Natural killer cell (primary cell): ENCODE measurements at regions not wholly inside any gene's neighbourhood (a gene's known extent, or its start where the extent isn't known, plus 50 kb on each side); places are given as distances from the start of the nearest gene placed in this dataset.

Source experiments
- ATAC-seq, 3 donors: fragments of 150-1000 bp in 2 of 3; fragments of 200-7000 bp in 1 of 3; cut with Tn5 transposase; 1 replicate in 1 of 3; 2 replicates in 2 of 3; pipeline ENCODE4 v1.10.0; 2021; ENCODE audit warnings: mild to moderate bottlenecking in 2 of 3, moderate library complexity in 2 of 3
- DNase-seq, 2 donors: peaks; one replicate each; pipeline versions ENCODE4 v3.0.0 to v3.0.0-alpha.2; 2013 to 2021; ENCODE audit warnings: mixed read lengths in 1 of 2
- H3K27ac ChIP-seq: one replicate; pipeline ENCODE4 v1.5.1; 2013; ENCODE audit warnings: mild to moderate bottlenecking, low read length
- H3K27me3 ChIP-seq: one replicate; pipeline ENCODE4 v1.6.1; 2013; ENCODE audit warnings: low read length; ENCODE audit not compliant: control insufficient read depth, insufficient read depth
- H3K36me3 ChIP-seq: one replicate; pipeline ENCODE4 v1.6.1; 2013; ENCODE audit warnings: low read length; ENCODE audit not compliant: control insufficient read depth, insufficient read depth
- H3K4me1 ChIP-seq: one replicate; pipeline ENCODE4 v1.6.1; 2013; ENCODE audit warnings: low read length; ENCODE audit not compliant: control insufficient read depth, insufficient read depth
- H3K4me3 ChIP-seq: one replicate; pipeline ENCODE4 v1.5.1; 2013; ENCODE audit warnings: low read length
- H3K9me3 ChIP-seq: one replicate; pipeline ENCODE4 v1.6.1; 2013; ENCODE audit warnings: low read length; ENCODE audit not compliant: control insufficient read depth, insufficient read depth
- H3K27ac Mint-ChIP-seq, 2 donors: one replicate each; pipeline ENCODE4 v1.8.0; 2022; ENCODE audit warnings: mild to moderate bottlenecking in 2 of 2, mixed read lengths in 2 of 2, moderate library complexity in 1 of 2
- H3K27me3 Mint-ChIP-seq, 2 donors: one replicate each; pipeline ENCODE4 v1.8.0; 2022; ENCODE audit warnings: low read depth in 2 of 2, mixed read lengths in 2 of 2
- H3K36me3 Mint-ChIP-seq: one replicate; pipeline ENCODE4 v1.8.0; 2022; ENCODE audit warnings: mixed read lengths
- H3K4me1 Mint-ChIP-seq, 2 donors: one replicate each; pipeline ENCODE4 v1.8.0; 2022; ENCODE audit warnings: mixed read lengths in 2 of 2
- H3K4me3 Mint-ChIP-seq: one replicate; pipeline ENCODE4 v1.8.0; 2022; ENCODE audit warnings: mild to moderate bottlenecking, moderate library complexity, mixed read lengths
- H3K9me3 Mint-ChIP-seq, 2 donors: one replicate each; pipeline ENCODE4 v1.8.0; 2022; ENCODE audit warnings: mixed read lengths in 2 of 2
- WGBS: methylation state at CpG from one replicate; pipeline ENCODE4 v1.1.7; 2013; ENCODE audit warnings: missing lambda C conversion rate; ENCODE audit not compliant: insufficient coverage; 5-methylcytosine and 5-hydroxymethylcytosine counted together
- intact Hi-C: fragments of 100-400 bp; cut with micrococcal nuclease; formaldehyde crosslinking; loops from one replicate; pipeline ENCODE4 v1.14.2; 2022
- TF ChIP-seq, protein P1 (sequence below): fragments of 200-600 bp; IDR thresholded peaks from one replicate; pipeline ENCODE4 v1.8.0; 2022; ENCODE audit warnings: antibody characterized with exemption

- no peak overlapping the region for H3K4me3 Mint-ChIP-seq
- H3K9me3 ChIP-seq, result no peaks in the 10 kb centered on the region
- H3K27me3 Mint-ChIP-seq, result no peaks in the 10 kb centered on the region
- no peak overlapping the region for H3K27ac ChIP-seq
- H3K4me1 Mint-ChIP-seq, result no peaks in the 10 kb centered on the region
- DNase-seq, result no peak
- no peak for ATAC-seq
- H3K27me3 ChIP-seq, result no peaks in the 10 kb centered on the region
- H3K4me1 ChIP-seq, result no peaks in the 10 kb centered on the region
- TF ChIP-seq, protein P1, sequence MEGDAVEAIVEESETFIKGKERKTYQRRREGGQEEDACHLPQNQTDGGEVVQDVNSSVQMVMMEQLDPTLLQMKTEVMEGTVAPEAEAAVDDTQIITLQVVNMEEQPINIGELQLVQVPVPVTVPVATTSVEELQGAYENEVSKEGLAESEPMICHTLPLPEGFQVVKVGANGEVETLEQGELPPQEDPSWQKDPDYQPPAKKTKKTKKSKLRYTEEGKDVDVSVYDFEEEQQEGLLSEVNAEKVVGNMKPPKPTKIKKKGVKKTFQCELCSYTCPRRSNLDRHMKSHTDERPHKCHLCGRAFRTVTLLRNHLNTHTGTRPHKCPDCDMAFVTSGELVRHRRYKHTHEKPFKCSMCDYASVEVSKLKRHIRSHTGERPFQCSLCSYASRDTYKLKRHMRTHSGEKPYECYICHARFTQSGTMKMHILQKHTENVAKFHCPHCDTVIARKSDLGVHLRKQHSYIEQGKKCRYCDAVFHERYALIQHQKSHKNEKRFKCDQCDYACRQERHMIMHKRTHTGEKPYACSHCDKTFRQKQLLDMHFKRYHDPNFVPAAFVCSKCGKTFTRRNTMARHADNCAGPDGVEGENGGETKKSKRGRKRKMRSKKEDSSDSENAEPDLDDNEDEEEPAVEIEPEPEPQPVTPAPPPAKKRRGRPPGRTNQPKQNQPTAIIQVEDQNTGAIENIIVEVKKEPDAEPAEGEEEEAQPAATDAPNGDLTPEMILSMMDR, result no peak
- H3K9me3 Mint-ChIP-seq, result peaks cover 4 to 6% of the 10 kb centered on the region in 2 donors
- H3K36me3 ChIP-seq, result no peaks in the 10 kb centered on the region
- no peak overlapping the region for H3K27ac Mint-ChIP-seq
- WGBS, result 80% methylated on average over 1 of the region's 1 CpG
- no peak overlapping the region for H3K4me3 ChIP-seq
- no peaks in the 10 kb centered on the region for H3K36me3 Mint-ChIP-seq
- intact Hi-C loops, result no loop called here
Measured at GRCh38 chr5:123929055-123929474, 417.1 kb downstream of the CSNK1G3 start.

- no peaks in the 10 kb centered on the region for H3K27me3 Mint-ChIP-seq
- Histone ChIP-seq H3K4me1 (no peaks in the 10 kb centered on the region), H3K27me3 (no peaks in the 10 kb centered on the region), H3K9me3 (no peaks in the 10 kb centered on the region), H3K36me3 (no peaks in the 10 kb centered on the region), H3K4me3 (no peak overlapping the region), H3K27ac (no peak overlapping the region)
- H3K9me3 Mint-ChIP-seq, result peaks cover 4 to 6% of the 10 kb centered on the region in 2 donors
- DNase-seq, result no peak
- TF ChIP-seq, protein P1, result no peak
- WGBS, result 100% methylated on average over 1 of the region's 2 CpGs
- H3K36me3 Mint-ChIP-seq, result no peaks in the 10 kb centered on the region
- intact Hi-C loops, result no loop called here
- no peak for ATAC-seq
- no peak overlapping the region for H3K4me3 Mint-ChIP-seq
- H3K27ac Mint-ChIP-seq, result no peak overlapping the region
- no peaks in the 10 kb centered on the region for H3K4me1 Mint-ChIP-seq
Measured at GRCh38 chr5:123928401-123928800, 416.4 kb downstream of the CSNK1G3 start.

DNA sequence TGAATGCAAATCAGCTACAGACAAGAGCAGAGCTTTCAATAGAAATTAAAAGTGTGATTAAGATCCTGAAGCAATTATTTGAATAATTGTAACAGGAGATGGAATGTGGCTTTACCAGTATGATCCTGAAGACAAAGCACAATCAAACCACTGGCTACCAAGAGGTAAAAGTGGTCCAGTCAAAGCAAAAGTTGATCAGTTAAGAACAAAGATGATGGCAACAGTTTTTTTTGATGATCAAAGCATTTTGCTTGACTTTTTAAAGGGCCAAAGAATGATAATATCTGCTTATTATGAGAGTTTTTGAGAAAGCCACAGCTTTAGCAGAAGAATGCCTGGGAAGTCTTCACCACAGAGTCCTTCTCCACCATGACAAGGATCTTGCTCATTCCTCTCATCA lies 409.2 kb downstream of the CSNK1G3 start:
- no peak overlapping the region for H3K4me3 ChIP-seq
- H3K36me3 ChIP-seq, result no peaks in the 10 kb centered on the region
- Mint-ChIP-seq H3K9me3 (peaks cover 7 to 14% of the 10 kb centered on the region in 2 donors), H3K4me1 (no peaks in the 10 kb centered on the region), H3K27ac (no peak overlapping the region), H3K4me3 (no peak overlapping the region), H3K27me3 (no peaks in the 10 kb centered on the region), H3K36me3 (no peaks in the 10 kb centered on the region)
- TF ChIP-seq, protein P1, result no peak
- no peaks in the 10 kb centered on the region for H3K4me1 ChIP-seq
- no peaks in the 10 kb centered on the region for H3K9me3 ChIP-seq
- H3K27me3 ChIP-seq, result no peaks in the 10 kb centered on the region
- no peak overlapping the region for H3K27ac ChIP-seq
- intact Hi-C loops, result no loop called here
- no peak for ATAC-seq
- DNase-seq, result no peak

- no peak overlapping the region for H3K4me3 ChIP-seq
- no peaks in the 10 kb centered on the region for H3K36me3 Mint-ChIP-seq
- DNase-seq (no peak), ATAC-seq (no peak)
- H3K4me1 Mint-ChIP-seq, result no peaks in the 10 kb centered on the region
- H3K36me3 ChIP-seq, result no peaks in the 10 kb centered on the region
- peaks cover 2 to 17% of the 10 kb centered on the region in 2 donors for H3K9me3 Mint-ChIP-seq
- H3K4me3 Mint-ChIP-seq, result no peak overlapping the region
- no peaks in the 10 kb centered on the region for H3K4me1 ChIP-seq
- H3K27ac Mint-ChIP-seq, result no peak overlapping the region
- H3K27ac ChIP-seq, result no peak overlapping the region
- no peaks in the 10 kb centered on the region for H3K9me3 ChIP-seq
- intact Hi-C loops, result no loop called here
- no peaks in the 10 kb centered on the region for H3K27me3 ChIP-seq
- no peaks in the 10 kb centered on the region for H3K27me3 Mint-ChIP-seq
- 89% methylated on average over 5 of the region's 8 CpGs for WGBS
- TF ChIP-seq, protein P1, result no peak
Measured at GRCh38 chr5:123916345-123917121, 404.6 kb downstream of the CSNK1G3 start.
